GM06990 (cell line): ENCODE measurements at regions not wholly inside any gene's neighbourhood (a gene's known extent, or its start where the extent isn't known, plus 50 kb on each side); places are given as distances from the start of the nearest gene placed in this dataset.

Experiments
- DNase-seq: peaks from one replicate; pipeline ENCODE4 v3.0.0-alpha.2; 2011; ENCODE audit not compliant: insufficient read length; ENCODE audit errors: extremely low read depth
- H3K27me3 ChIP-seq: replicated peaks from 2 replicates; pipeline ENCODE4 v1.6.0; 2011; ENCODE audit warnings: low read length; ENCODE audit not compliant: control insufficient read depth, insufficient read depth
- H3K36me3 ChIP-seq: 2 replicates; pipeline ENCODE4 v1.5.1; 2011; ENCODE audit warnings: low read length; ENCODE audit not compliant: control insufficient read depth, insufficient read depth
- H3K4me3 ChIP-seq: replicated peaks from 2 replicates; pipeline ENCODE4 v1.5.1; 2011; ENCODE audit warnings: low read depth, mild to moderate bottlenecking, control low read depth, low read length
- CTCF ChIP-seq: IDR thresholded peaks from 2 replicates; pipeline ENCODE4 v1.5.1; 2011; ENCODE audit warnings: low read length, control low read depth, mild to moderate bottlenecking, inconsistent platforms; ENCODE audit not compliant: insufficient read depth, poor library complexity, severe bottlenecking

DNA sequence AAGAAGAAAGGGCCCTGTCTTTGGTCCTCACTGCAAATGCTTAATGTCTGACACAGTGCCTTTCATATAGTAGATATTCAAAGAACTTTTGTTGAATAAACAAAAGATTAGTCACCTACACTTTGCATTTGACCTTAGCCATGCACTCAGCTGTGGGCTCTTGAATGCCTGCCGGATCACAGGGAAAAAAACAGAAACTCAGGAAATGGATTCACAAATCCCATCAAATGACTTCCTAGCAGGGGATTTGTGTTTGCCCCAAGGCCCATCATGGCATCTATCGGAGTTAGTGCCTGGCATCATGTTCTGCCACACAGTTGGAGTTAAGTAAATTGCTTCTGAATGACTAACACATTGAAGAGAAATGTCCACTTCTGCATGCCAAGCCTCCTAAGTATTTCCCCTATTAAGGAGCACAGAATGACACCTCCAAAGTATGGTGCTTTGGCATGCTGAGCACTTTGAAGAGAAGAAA lies 72.3 kb upstream of the DST start:
- no peak overlapping the region for H3K4me3 ChIP-seq
- no peak for DNase-seq
- no peak for TF ChIP-seq CTCF
- no peaks in the 10 kb centered on the region for H3K27me3 ChIP-seq
- H3K36me3 ChIP-seq: no peaks in the 10 kb centered on the region; the same call in 1 of the 2 replicates

GRCh38 chr6:56714273-56714672 lies 71.6 kb upstream of the DST start:
- no peaks in the 10 kb centered on the region; the same call in 1 of the 2 replicates for H3K36me3 ChIP-seq
- no peak for DNase-seq
- H3K4me3 ChIP-seq: no peak overlapping the region
- TF ChIP-seq CTCF: no peak
- H3K27me3 ChIP-seq: no peaks in the 10 kb centered on the region

GRCh38 chr6:56713254-56713672 lies 70.6 kb upstream of the DST start:
- TF ChIP-seq CTCF: no peak
- H3K27me3 ChIP-seq: no peaks in the 10 kb centered on the region
- no peak for DNase-seq

GRCh38 chr6:56710967-56711366 lies 68.3 kb upstream of the DST start:
- no peak for TF ChIP-seq CTCF
- no peaks in the 10 kb centered on the region; the same call in 1 of the 2 replicates for H3K36me3 ChIP-seq
- no peak for DNase-seq

More at GRCh38 chr6:56713254-56713672, 70.6 kb upstream of the DST start:
- Histone ChIP-seq H3K4me3 (no peak overlapping the region), H3K36me3 (no peaks in the 10 kb centered on the region; the same call in 1 of the 2 replicates)

GRCh38 chr6:56709650-56710049 lies 67.0 kb upstream of the DST start:
- no peak for TF ChIP-seq CTCF
- Histone ChIP-seq H3K27me3 (no peaks in the 10 kb centered on the region), H3K36me3 (no peaks in the 10 kb centered on the region), H3K4me3 (no peak overlapping the region)
- no peak for DNase-seq

More at GRCh38 chr6:56710967-56711366, 68.3 kb upstream of the DST start:
- Histone ChIP-seq H3K27me3 (no peaks in the 10 kb centered on the region), H3K4me3 (no peak overlapping the region)
